Erythroblast (primary cell): ENCODE measurements at regions not wholly inside any gene's neighbourhood (a gene's known extent, or its start where the extent isn't known, plus 50 kb on each side); places are given as distances from the start of the nearest gene placed in this dataset.
"Not testable (repeated sequence)": the region's sequence is repeated elsewhere in the genome, so short reads cannot be mapped to it uniquely, and the experiment has no call there.

Source experiments
- DNase-seq, 2 experiments: peaks; one replicate each; lab custom pipeline; 2025; lab: John Stamatoyannopoulos, UW
- GATA1 ChIP-seq: IDR thresholded peaks from 2 replicates; pipeline ENCODE4 v1.6.1; 2011; ENCODE audit warnings: low read depth, mild to moderate bottlenecking, control low read depth, low read length, moderate library complexity
- POLR2A ChIP-seq: IDR thresholded peaks from 2 replicates; pipeline ENCODE4 v1.6.1; 2011; ENCODE audit warnings: mild to moderate bottlenecking, low read length

GRCh38 chr3:11910971-11911531, 64.4 kb upstream of the TAMM41 start:
- TF ChIP-seq GATA1 (no peak), POLR2A (no peak)
- DNase-seq: no peak

GRCh38 chr3:11911887-11912286, 65.2 kb upstream of the TAMM41 start:
- DNase-seq: not testable (repeated sequence)

GRCh38 chr3:11913316-11913715, 66.6 kb upstream of the TAMM41 start:
- DNase-seq: no peak
- TF ChIP-seq POLR2A: no peak
- no peak for TF ChIP-seq GATA1

GRCh38 chr3:11914041-11914440, 67.4 kb upstream of the TAMM41 start:
- no peak for TF ChIP-seq GATA1
- DNase-seq: no peak

GRCh38 chr3:11914651-11915050, 68.0 kb upstream of the TAMM41 start:
- TF ChIP-seq POLR2A (no peak), GATA1 (no peak)
- no peak for DNase-seq

GRCh38 chr3:11915621-11916424, 69.1 kb upstream of the TAMM41 start:
- TF ChIP-seq POLR2A: no peak
- no peak for DNase-seq

GRCh38 chr3:11916425-11916762, 69.7 kb upstream of the TAMM41 start:
- not testable (repeated sequence) for DNase-seq

- TF ChIP-seq GATA1: no peak
- no peak for DNase-seq
These were observed 70.4 kb upstream of the TAMM41 start for GRCh38 chr3:11917051-11917450.

- DNase-seq: no peak
- TF ChIP-seq GATA1 (no peak), POLR2A (no peak)
These were observed 72.7 kb upstream of the TAMM41 start for GRCh38 chr3:11919390-11919789.

- DNase-seq: no peak
These were observed 77.8 kb upstream of the TAMM41 start for GRCh38 chr3:11924518-11924917.

GRCh38 chr3:11928381-11928780, 75.8 kb upstream of the SYN2 start:
- no peak for DNase-seq
- no peak for TF ChIP-seq GATA1
- TF ChIP-seq POLR2A: no peak

More at GRCh38 chr3:11924518-11924917, 77.8 kb upstream of the TAMM41 start:
- TF ChIP-seq POLR2A (no peak), GATA1 (no peak)

GRCh38 chr3:11929531-11929930, 74.7 kb upstream of the SYN2 start:
- TF ChIP-seq GATA1: no peak
- TF ChIP-seq POLR2A: no peak
- DNase-seq: no peak

GRCh38 chr3:11930084-11930483, 74.1 kb upstream of the SYN2 start:
- no peak for DNase-seq
- TF ChIP-seq POLR2A: no peak
- TF ChIP-seq GATA1: no peak

- no peak for DNase-seq
- TF ChIP-seq POLR2A (no peak), GATA1 (no peak)
These were observed 71.6 kb upstream of the SYN2 start for GRCh38 chr3:11932636-11933035.

- no peak for TF ChIP-seq POLR2A
- no peak for TF ChIP-seq GATA1
- DNase-seq: no peak
These were observed 70.7 kb upstream of the SYN2 start for GRCh38 chr3:11933529-11933928.
